Endodermal cell (in vitro differentiated cells): ENCODE measurements at regions not wholly inside any gene's neighbourhood (a gene's known extent, or its start where the extent isn't known, plus 50 kb on each side); places are given as distances from the start of the nearest gene placed in this dataset.

ENCODE experiments used
- DNase-seq: peaks from one replicate; pipeline ENCODE4 v3.0.0-alpha.2; 2017
- H3K27ac ChIP-seq: 2 replicates; pipeline ENCODE4 v1.5.1; 2013; ENCODE audit warnings: mild to moderate bottlenecking, low read depth, low read length, moderate library complexity
- H3K27me3 ChIP-seq: 2 replicates; pipeline ENCODE4 v1.6.1; 2013; ENCODE audit warnings: mild to moderate bottlenecking, low read length, moderate library complexity; ENCODE audit not compliant: insufficient read depth, control insufficient read depth, poor library complexity, severe bottlenecking
- H3K36me3 ChIP-seq: 2 replicates; pipeline ENCODE4 v1.7.0; 2013; ENCODE audit warnings: mild to moderate bottlenecking, low read length, moderate library complexity; ENCODE audit not compliant: control insufficient read depth, insufficient read depth
- H3K4me1 ChIP-seq: one replicate; pipeline ENCODE4 v1.7.0; 2013; ENCODE audit warnings: low read length; ENCODE audit not compliant: control insufficient read depth, insufficient read depth
- H3K4me3 ChIP-seq: 2 replicates; pipeline ENCODE4 v1.5.1; 2013; ENCODE audit warnings: mild to moderate bottlenecking, low read length, moderate library complexity
- H3K9ac ChIP-seq: 2 replicates; pipeline ENCODE4 v1.6.1; 2013; ENCODE audit warnings: mild to moderate bottlenecking, low read length, moderate library complexity; ENCODE audit not compliant: poor library complexity, severe bottlenecking; ENCODE audit errors: extremely low read depth
- H3K9me3 ChIP-seq: 2 replicates; pipeline ENCODE4 v1.6.1; 2013; ENCODE audit warnings: mild to moderate bottlenecking, low read length, moderate library complexity; ENCODE audit not compliant: control insufficient read depth
- H3K27ac Mint-ChIP-seq: 2 replicates; pipeline ENCODE4 v1.8.0; 2020; ENCODE audit warnings: mixed read lengths
- H3K27me3 Mint-ChIP-seq: 2 replicates; pipeline ENCODE4 v1.8.0; 2021; ENCODE audit warnings: mild to moderate bottlenecking, mixed read lengths; ENCODE audit not compliant: insufficient read depth
- H3K36me3 Mint-ChIP-seq: 2 replicates; pipeline ENCODE4 v1.8.0; 2020; ENCODE audit warnings: low read depth, mixed read lengths
- H3K4me1 Mint-ChIP-seq: 2 replicates; pipeline ENCODE4 v1.8.0; 2020; ENCODE audit warnings: mixed read lengths
- H3K4me3 Mint-ChIP-seq: 2 replicates; pipeline ENCODE4 v1.8.0; 2020; ENCODE audit warnings: mild to moderate bottlenecking, moderate library complexity, mixed read lengths
- H3K9me3 Mint-ChIP-seq: 2 replicates; pipeline ENCODE4 v1.8.0; 2020; ENCODE audit warnings: mild to moderate bottlenecking, mixed read lengths
- WGBS, 2 experiments: methylation state at CpG; one replicate each; pipeline versions ENCODE4 v1.1.5 to v1.1.7; 2013; ENCODE audit warnings: missing lambda C conversion rate in 2 of 2, mixed read lengths in 1 of 2; ENCODE audit not compliant: insufficient coverage in 1 of 2, insufficient read length in 1 of 2; 5-methylcytosine and 5-hydroxymethylcytosine counted together
- TF ChIP-seq, protein P1 (sequence below): fragments of 200-600 bp; sonication (generic); conservative IDR thresholded peaks from 2 replicates; pipeline ENCODE4 v1.5.0; 2021; ENCODE audit warnings: antibody characterized with exemption, mild to moderate bottlenecking

DNA sequence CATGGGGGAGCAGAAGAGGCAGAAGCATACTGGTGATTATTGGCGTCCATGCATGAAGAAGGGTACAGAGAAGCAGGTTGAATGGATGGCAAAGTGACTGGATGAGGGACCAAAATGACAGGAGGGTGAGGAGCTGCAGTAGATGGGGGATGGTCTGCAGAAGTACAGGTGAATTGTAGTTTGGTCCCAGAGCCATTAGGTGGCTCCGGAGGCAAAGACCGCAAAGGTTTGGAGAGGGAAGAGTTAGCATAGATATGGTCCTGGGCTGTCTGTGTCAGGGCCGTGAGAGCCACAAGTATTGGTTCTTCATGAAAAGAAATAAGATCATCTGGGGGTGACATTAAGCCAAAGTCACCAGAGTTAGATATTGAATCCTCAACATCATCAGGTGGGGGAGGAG is 59.0 kb upstream of the ZNF726 start:
- Mint-ChIP-seq H3K9me3 (peaks cover 81% of the 10 kb centered on the region), H3K4me3 (no peak overlapping the region), H3K27me3 (no peaks in the 10 kb centered on the region), H3K4me1 (no peaks in the 10 kb centered on the region), H3K27ac (no peak overlapping the region), H3K36me3 (peaks cover 15% of the 10 kb centered on the region)
- Histone ChIP-seq H3K9ac (no peak overlapping the region), H3K4me1 (no peaks in the 10 kb centered on the region), H3K27ac (no peak overlapping the region), H3K36me3 (no peaks in the 10 kb centered on the region), H3K9me3 (peaks cover 42% of the 10 kb centered on the region), H3K4me3 (no peak overlapping the region), H3K27me3 (no peaks in the 10 kb centered on the region)
- WGBS, 2 experiments, result 77 to 82% methylated on average over 3 to 4 of the region's 4 CpGs
- peak; percentile 44 for DNase-seq
- TF ChIP-seq, protein P1, sequence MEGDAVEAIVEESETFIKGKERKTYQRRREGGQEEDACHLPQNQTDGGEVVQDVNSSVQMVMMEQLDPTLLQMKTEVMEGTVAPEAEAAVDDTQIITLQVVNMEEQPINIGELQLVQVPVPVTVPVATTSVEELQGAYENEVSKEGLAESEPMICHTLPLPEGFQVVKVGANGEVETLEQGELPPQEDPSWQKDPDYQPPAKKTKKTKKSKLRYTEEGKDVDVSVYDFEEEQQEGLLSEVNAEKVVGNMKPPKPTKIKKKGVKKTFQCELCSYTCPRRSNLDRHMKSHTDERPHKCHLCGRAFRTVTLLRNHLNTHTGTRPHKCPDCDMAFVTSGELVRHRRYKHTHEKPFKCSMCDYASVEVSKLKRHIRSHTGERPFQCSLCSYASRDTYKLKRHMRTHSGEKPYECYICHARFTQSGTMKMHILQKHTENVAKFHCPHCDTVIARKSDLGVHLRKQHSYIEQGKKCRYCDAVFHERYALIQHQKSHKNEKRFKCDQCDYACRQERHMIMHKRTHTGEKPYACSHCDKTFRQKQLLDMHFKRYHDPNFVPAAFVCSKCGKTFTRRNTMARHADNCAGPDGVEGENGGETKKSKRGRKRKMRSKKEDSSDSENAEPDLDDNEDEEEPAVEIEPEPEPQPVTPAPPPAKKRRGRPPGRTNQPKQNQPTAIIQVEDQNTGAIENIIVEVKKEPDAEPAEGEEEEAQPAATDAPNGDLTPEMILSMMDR, result peak; percentile 33

DNA sequence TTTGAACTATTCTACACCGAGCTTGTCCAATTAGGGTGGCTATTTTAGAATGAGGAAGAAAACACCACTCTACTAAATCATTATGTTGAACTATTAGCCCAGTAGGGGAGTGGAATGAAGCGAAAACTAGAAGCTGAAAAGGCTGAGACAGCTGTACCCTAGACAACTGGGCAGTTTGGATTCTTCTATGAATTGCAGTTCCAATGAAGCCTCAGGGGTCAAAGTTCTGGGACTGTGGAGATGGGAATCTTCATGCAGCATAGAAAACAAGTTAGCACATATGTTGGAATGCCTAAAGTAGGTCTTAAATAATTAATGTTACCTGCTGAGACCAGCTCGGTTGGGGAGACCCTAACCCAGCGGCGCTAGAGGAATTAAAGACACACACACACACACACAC is 62.7 kb upstream of the ZNF726 start:
- peaks cover 35% of the 10 kb centered on the region for H3K36me3 Mint-ChIP-seq
- H3K27ac ChIP-seq, result no peak overlapping the region
- H3K4me1 ChIP-seq, result no peaks in the 10 kb centered on the region
- no peaks in the 10 kb centered on the region for H3K36me3 ChIP-seq
- no peaks in the 10 kb centered on the region for H3K27me3 Mint-ChIP-seq
- no peak overlapping the region for H3K9ac ChIP-seq
- TF ChIP-seq, protein P1, result no peak
- 79 to 100% methylated on average over 1 to 3 of the region's 5 CpGs for WGBS, 2 experiments
- DNase-seq, result no peak
- H3K4me1 Mint-ChIP-seq, result no peaks in the 10 kb centered on the region
- no peak overlapping the region for H3K27ac Mint-ChIP-seq
- H3K9me3 Mint-ChIP-seq, result peaks cover 94% of the 10 kb centered on the region
- H3K4me3 ChIP-seq, result no peak overlapping the region
- no peak overlapping the region for H3K4me3 Mint-ChIP-seq
- no peaks in the 10 kb centered on the region for H3K27me3 ChIP-seq
- peaks cover 45% of the 10 kb centered on the region for H3K9me3 ChIP-seq

DNA sequence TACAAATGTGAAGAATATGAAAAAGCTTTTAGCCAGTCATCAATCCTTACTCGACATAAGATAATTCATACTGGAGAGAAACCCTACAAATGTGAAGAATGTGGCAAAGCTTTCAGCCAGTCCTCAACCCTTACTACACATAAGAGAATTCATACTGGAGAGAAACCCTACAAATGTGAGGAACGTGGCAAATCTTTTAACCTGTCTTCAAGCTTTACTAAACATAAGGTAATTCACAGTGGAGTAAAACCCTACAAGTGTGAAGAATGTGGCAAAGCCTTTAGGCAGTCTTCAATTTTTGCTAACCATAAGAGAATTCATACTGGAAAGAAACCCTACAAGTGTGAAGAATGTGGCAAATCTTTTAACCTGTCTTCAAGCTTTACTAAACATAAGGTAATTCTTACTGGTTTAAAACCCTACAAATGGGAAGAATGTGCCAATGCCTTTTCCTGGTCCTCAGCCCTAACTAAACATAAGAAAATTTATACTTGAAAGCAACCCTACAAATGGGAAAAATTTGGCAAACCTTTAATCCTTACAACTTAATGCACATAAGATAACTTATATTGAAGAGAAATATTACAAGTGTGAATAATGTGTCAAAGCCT is 74.1 kb upstream of the ZNF681 start:
- no peaks in the 10 kb centered on the region for H3K4me1 ChIP-seq
- H3K9me3 Mint-ChIP-seq, result peaks cover 85% of the 10 kb centered on the region
- no peak overlapping the region for H3K27ac Mint-ChIP-seq
- H3K9ac ChIP-seq, result no peak overlapping the region
- H3K36me3 ChIP-seq, result peaks cover 18% of the 10 kb centered on the region
- H3K4me3 Mint-ChIP-seq, result no peak overlapping the region
- peaks cover 94% of the 10 kb centered on the region for H3K9me3 ChIP-seq
- no peak overlapping the region for H3K27ac ChIP-seq
- H3K4me1 Mint-ChIP-seq, result no peaks in the 10 kb centered on the region
- TF ChIP-seq, protein P1, result no peak
- H3K36me3 Mint-ChIP-seq, result peaks cover 57% of the 10 kb centered on the region
- 83 to 91% methylated on average over 1 to 2 of the region's 2 CpGs for WGBS, 2 experiments
- peak overlapping the region; percentile 67 for H3K4me3 ChIP-seq
- no peak for DNase-seq
- no peaks in the 10 kb centered on the region for H3K27me3 Mint-ChIP-seq
- no peaks in the 10 kb centered on the region for H3K27me3 ChIP-seq
